HepG2 (cell line): ENCODE measurements at regions not wholly inside any gene's neighbourhood (a gene's known extent, or its start where the extent isn't known, plus 50 kb on each side); places are given as distances from the start of the nearest gene placed in this dataset.

Experiments used
- FOXK2 ChIP-seq: fragments of 450-650 bp; IDR thresholded peaks from 2 replicates; pipeline ENCODE4 v1.6.1; 2016
- JUND ChIP-seq: sonication (generic); formaldehyde crosslinking; IDR thresholded peaks from 2 replicates; pipeline ENCODE4 v1.8.0; 2022; ENCODE audit warnings: mild to moderate bottlenecking, missing genetic modification reagents
- POLR2A ChIP-seq, 2 experiments: IDR thresholded peaks; 2 replicates each; pipeline ENCODE4 v1.6.1; 2011; ENCODE audit warnings: low read depth in 2 of 2, low read length in 2 of 2, mild to moderate bottlenecking in 1 of 2, moderate library complexity in 1 of 2; ENCODE audit not compliant: insufficient read depth in 1 of 2
- ZNF205 ChIP-seq: IDR thresholded peaks from 2 replicates; pipeline ENCODE4 v1.6.1; 2018; ENCODE audit warnings: missing biosample characterization, missing genetic modification reagents
- ZNF232 ChIP-seq: sonication (generic); formaldehyde crosslinking; IDR thresholded peaks from 2 replicates; pipeline ENCODE4 v1.4.0; 2020; ENCODE audit warnings: missing genetic modification reagents, borderline replicate concordance
- TF ChIP-seq, protein P1 (sequence below): IDR thresholded peaks from 2 replicates; pipeline ENCODE4 v1.6.1; 2012; ENCODE audit warnings: inconsistent platforms
- TF ChIP-seq, protein P2 (sequence below): sonication (generic); formaldehyde crosslinking; IDR thresholded peaks from 2 replicates; pipeline ENCODE4 v1.5.0; 2020; ENCODE audit warnings: mild to moderate bottlenecking, missing genetic modification reagents, moderate library complexity

DNA sequence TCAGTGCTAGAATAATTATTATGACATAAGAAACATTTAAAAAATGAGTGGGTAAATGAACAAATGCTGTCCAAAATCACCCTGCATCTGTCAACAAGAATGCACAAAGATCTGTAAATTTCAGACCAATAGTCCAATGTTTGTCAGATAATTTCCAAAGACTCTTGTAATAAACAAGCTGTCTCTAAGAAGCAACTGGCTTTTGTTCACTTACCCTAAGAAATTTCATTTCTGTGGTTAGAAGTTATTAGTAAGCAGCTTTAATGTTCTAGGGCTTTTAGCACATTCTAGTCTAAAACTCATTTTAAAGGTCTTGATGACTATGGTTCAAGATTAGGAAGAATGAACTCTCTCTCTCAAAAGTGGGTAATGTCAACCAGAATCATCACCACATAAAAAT is 560.3 kb upstream of the SMIM31 start:
- TF ChIP-seq FOXK2 (no peak), POLR2A (IDR thresholded peaks at IDR 0.05; ENCODE audit: insufficient read depth in 1 of 2, low read depth in 2 of 2, low read length in 2 of 2) (no peak), JUND (CRISPR knock-in tag) (no peak), ZNF232 (CRISPR knock-in tag) (no peak), ZNF205 (CRISPR knock-in tag) (no peak)
- TF ChIP-seq, protein P1, sequence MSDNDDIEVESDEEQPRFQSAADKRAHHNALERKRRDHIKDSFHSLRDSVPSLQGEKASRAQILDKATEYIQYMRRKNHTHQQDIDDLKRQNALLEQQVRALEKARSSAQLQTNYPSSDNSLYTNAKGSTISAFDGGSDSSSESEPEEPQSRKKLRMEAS: no peak
- TF ChIP-seq, protein P2, sequence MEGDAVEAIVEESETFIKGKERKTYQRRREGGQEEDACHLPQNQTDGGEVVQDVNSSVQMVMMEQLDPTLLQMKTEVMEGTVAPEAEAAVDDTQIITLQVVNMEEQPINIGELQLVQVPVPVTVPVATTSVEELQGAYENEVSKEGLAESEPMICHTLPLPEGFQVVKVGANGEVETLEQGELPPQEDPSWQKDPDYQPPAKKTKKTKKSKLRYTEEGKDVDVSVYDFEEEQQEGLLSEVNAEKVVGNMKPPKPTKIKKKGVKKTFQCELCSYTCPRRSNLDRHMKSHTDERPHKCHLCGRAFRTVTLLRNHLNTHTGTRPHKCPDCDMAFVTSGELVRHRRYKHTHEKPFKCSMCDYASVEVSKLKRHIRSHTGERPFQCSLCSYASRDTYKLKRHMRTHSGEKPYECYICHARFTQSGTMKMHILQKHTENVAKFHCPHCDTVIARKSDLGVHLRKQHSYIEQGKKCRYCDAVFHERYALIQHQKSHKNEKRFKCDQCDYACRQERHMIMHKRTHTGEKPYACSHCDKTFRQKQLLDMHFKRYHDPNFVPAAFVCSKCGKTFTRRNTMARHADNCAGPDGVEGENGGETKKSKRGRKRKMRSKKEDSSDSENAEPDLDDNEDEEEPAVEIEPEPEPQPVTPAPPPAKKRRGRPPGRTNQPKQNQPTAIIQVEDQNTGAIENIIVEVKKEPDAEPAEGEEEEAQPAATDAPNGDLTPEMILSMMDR (CRISPR knock-in tag): no peak
